ACC112 (cell line): ENCODE measurements at regions not wholly inside any gene's neighbourhood (a gene's known extent, or its start where the extent isn't known, plus 50 kb on each side); places are given as distances from the start of the nearest gene placed in this dataset.

Experiments used
- H2AFZ ChIP-seq: fragments of 200-600 bp; sonication (generic); one replicate; pipeline ENCODE4 v1.6.0; 2017; ENCODE audit warnings: antibody characterized with exemption, low read length; ENCODE audit not compliant: unreplicated experiment
- H3K27ac ChIP-seq: fragments of 200-600 bp; sonication (generic); 2 replicates; pipeline ENCODE4 v1.5.1; 2014; ENCODE audit warnings: low read depth, mild to moderate bottlenecking, antibody characterized with exemption, low read length, moderate library complexity
- H3K27me3 ChIP-seq: fragments of 200-600 bp; sonication (generic); 2 replicates; pipeline ENCODE4 v1.6.1; 2014; ENCODE audit warnings: mild to moderate bottlenecking, antibody characterized with exemption, low read length, moderate library complexity, mixed read lengths; ENCODE audit not compliant: insufficient read depth
- H3K36me3 ChIP-seq: fragments of 200-600 bp; sonication (generic); 2 replicates; pipeline ENCODE4 v1.6.1; 2016; ENCODE audit warnings: mild to moderate bottlenecking, antibody characterized with exemption, low read length, moderate library complexity, mixed read lengths; ENCODE audit not compliant: insufficient read depth
- H3K4me1 ChIP-seq: fragments of 200-600 bp; sonication (generic); one replicate; pipeline ENCODE4 v1.6.1; 2016; ENCODE audit warnings: low read length, mixed read lengths; ENCODE audit not compliant: insufficient read depth, unreplicated experiment, control insufficient read depth
- H3K4me3 ChIP-seq: fragments of 200-600 bp; sonication (generic); 2 replicates; pipeline ENCODE4 v1.5.1; 2014; ENCODE audit warnings: mild to moderate bottlenecking, low read depth, low read length
- H3K79me2 ChIP-seq: fragments of 200-600 bp; sonication (generic); one replicate; pipeline ENCODE4 v1.6.0; 2016; ENCODE audit warnings: low read length; ENCODE audit not compliant: control insufficient read depth, unreplicated experiment, insufficient read depth

DNA sequence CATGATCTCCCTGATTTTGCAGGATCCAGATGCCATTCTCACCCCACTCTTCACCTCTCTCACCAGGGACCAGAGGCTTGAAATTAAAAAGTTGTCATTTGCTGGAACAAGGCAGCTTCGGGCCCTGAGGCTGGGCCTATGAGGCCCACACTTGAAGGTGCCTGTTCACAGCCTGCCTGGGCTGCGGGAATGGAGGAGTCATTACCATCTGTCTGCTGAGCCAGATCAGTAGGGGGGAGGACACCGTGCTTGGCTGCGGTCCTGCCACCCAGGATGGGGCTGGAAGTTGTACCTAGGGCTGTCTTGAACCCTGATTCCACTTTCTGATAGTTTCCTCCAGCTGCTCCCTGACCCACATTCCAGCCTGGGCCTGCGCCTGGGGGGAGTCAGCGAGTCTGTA is 208.3 kb upstream of the N4BP1 start:
- H3K79me2 ChIP-seq = no peaks in the 10 kb centered on the region
- H3K36me3 ChIP-seq = no peaks in the 10 kb centered on the region
- H3K4me3 ChIP-seq = no peak overlapping the region

DNA sequence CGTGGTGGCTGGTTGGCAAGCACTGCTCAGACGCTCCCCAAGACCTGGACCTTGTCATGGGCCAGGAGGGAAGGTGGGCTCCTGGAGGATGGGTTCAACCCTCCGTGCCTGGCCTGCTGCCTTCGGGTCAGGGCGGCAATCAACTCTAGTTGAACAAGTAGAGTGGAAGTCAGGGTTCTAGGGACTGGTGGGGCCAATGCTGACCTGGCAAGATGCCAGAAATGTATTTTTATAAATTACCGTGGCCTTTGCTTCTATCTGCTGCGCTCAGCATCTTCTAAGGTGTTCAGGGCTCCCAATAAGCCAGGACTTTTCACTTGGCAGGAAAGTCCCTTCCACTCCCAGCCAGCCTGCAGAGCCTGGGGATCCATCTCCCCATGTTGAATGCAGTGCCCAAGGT is 207.1 kb upstream of the N4BP1 start:
- no peaks in the 10 kb centered on the region for H3K4me1 ChIP-seq
- H3K36me3 ChIP-seq = no peaks in the 10 kb centered on the region
- no peaks in the 10 kb centered on the region for H3K79me2 ChIP-seq
- H3K4me3 ChIP-seq = no peak overlapping the region
- no peak overlapping the region for H3K27ac ChIP-seq
- peaks cover 12% of the 10 kb centered on the region for H3K27me3 ChIP-seq
- no peak overlapping the region for H2AFZ ChIP-seq

More for the DNA sequence above, 208.3 kb upstream of the N4BP1 start:
- H3K4me1 ChIP-seq = no peaks in the 10 kb centered on the region
- H2AFZ ChIP-seq = no peak overlapping the region
- no peaks in the 10 kb centered on the region for H3K27me3 ChIP-seq
- no peak overlapping the region for H3K27ac ChIP-seq

- H3K27me3 ChIP-seq = peaks cover 18% of the 10 kb centered on the region
- H3K27ac ChIP-seq = no peak overlapping the region
- H2AFZ ChIP-seq = no peak overlapping the region
- H3K36me3 ChIP-seq = no peaks in the 10 kb centered on the region
- H3K4me1 ChIP-seq = no peaks in the 10 kb centered on the region
- no peaks in the 10 kb centered on the region for H3K79me2 ChIP-seq
- no peak overlapping the region for H3K4me3 ChIP-seq
Observed at GRCh38 chr16:48816393-48816792, 206.4 kb upstream of the N4BP1 start.

DNA sequence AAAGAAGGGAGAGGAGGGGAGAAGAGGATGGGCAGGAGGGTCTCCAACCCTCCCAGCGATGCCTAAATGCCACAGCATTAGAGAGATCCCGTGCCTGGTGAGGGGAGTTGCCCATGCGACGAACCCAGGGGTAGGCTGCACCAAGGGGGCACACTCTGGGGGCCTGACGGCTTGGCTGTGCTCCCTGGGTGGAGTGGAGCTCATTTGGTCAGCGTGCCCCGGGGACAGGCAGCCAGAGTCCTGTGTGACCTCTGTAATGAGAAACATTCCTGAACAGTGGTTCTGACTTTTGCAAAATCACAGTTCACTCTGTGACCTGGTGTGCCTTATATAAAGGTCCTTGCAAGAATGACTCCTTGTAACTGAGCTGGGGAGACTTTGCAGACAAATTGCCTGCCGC is 205.0 kb upstream of the N4BP1 start:
- H3K27me3 ChIP-seq = peaks cover 32% of the 10 kb centered on the region
- no peak overlapping the region for H3K4me3 ChIP-seq
- H2AFZ ChIP-seq = no peak overlapping the region
- H3K4me1 ChIP-seq = no peaks in the 10 kb centered on the region
- no peak overlapping the region for H3K27ac ChIP-seq
- H3K36me3 ChIP-seq = no peaks in the 10 kb centered on the region
- no peaks in the 10 kb centered on the region for H3K79me2 ChIP-seq

DNA sequence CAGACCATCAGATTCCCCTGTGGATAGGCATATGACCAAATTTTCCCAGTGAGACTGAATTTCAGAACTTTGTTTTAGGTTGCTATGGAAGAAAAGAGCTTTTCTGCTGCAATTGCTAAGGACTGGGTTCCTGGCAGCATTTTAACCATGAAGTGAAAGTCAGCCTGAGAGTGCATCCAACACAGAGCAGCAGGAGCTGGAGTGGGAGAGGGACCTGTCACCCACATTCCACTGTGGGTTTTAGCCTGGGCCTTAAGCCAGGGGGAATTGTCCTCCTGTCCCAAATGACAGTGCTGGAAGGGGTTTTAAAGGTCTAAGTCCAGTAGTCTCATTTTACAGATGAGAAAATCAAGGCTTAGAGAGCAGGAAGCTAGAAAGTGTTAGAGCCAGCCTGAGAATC is 203.5 kb upstream of the N4BP1 start:
- Histone ChIP-seq H3K27ac (no peak overlapping the region), H3K4me3 (no peak overlapping the region), H3K4me1 (no peaks in the 10 kb centered on the region), H3K79me2 (no peaks in the 10 kb centered on the region), H3K36me3 (no peaks in the 10 kb centered on the region), H2AFZ (no peak overlapping the region), H3K27me3 (peaks cover 46% of the 10 kb centered on the region)

- H3K4me3 ChIP-seq = no peak overlapping the region
- no peak overlapping the region for H3K27ac ChIP-seq
- H2AFZ ChIP-seq = no peak overlapping the region
- H3K36me3 ChIP-seq = no peaks in the 10 kb centered on the region
- no peaks in the 10 kb centered on the region for H3K79me2 ChIP-seq
- no peaks in the 10 kb centered on the region for H3K4me1 ChIP-seq
- H3K27me3 ChIP-seq = peaks cover 47% of the 10 kb centered on the region
Observed at GRCh38 chr16:48812856-48813255, 202.9 kb upstream of the N4BP1 start.

DNA sequence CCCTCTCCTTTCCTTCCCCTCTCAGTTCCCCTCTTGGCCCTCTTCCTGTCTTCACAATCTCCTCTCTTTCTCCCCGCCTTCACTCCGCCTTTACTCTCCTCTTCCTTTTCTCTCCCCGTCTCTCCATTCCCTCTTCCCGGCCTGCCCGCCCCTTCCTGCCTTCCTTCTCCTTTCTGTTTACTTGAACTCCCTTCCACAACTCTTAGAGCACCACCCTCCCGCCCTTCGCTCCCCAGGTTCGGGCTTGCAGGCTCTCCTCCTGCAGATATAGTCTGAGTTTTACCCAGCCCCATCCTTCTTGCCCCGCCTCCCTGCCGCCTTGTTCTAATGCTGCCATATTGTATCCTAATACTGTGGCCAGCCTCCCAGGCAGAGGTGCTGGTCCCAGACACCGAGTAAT is 201.5 kb upstream of the N4BP1 start:
- Histone ChIP-seq H3K27me3 (peaks cover 47% of the 10 kb centered on the region), H3K4me3 (no peak overlapping the region), H3K27ac (no peak overlapping the region), H3K36me3 (no peaks in the 10 kb centered on the region), H3K4me1 (no peaks in the 10 kb centered on the region), H3K79me2 (no peaks in the 10 kb centered on the region), H2AFZ (no peak overlapping the region)

DNA sequence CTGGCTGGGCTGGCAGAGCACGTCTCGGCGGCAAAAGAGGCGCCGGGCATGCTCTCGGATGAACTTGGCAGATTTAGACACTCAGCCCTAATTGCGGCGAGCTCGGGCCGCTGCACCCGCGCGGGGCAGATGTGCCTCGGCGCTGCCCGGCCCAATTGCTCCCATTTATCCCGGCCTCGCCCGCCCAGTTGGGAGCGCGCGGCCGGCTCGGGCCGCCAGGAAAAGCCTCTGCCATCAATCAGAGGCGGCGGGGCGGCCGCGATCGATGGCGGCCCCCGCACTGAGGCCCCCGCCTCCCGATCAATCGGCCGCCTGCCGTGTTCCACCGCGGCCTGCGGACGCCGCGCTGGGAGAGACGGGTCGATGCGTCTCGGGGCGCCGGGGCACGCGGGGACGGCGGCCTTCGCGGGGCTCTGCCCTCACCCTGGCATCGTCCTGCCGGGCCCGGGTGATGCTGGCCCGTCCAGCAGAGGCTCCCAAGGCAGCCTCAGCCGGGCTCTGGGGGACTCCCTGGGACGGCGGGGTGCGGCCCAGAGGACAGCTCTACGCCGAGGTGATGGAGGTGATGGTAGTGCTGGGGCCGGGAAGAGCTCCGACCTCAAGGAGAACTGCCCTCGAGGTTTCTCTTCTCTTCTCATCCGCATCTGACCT is 200.9 kb upstream of the N4BP1 start:
- Histone ChIP-seq H3K27ac (no peak overlapping the region), H3K79me2 (no peaks in the 10 kb centered on the region), H3K27me3 (peaks cover 47% of the 10 kb centered on the region), H3K4me1 (no peaks in the 10 kb centered on the region), H3K4me3 (no peak overlapping the region), H2AFZ (no peak overlapping the region), H3K36me3 (no peaks in the 10 kb centered on the region)

GRCh38 chr16:48810436-48810802 is 200.4 kb upstream of the N4BP1 start:
- H2AFZ ChIP-seq = no peak overlapping the region
- H3K27ac ChIP-seq = no peak overlapping the region
- H3K36me3 ChIP-seq = no peaks in the 10 kb centered on the region
- H3K4me3 ChIP-seq = no peak overlapping the region
- no peaks in the 10 kb centered on the region for H3K79me2 ChIP-seq
- no peaks in the 10 kb centered on the region for H3K4me1 ChIP-seq
- H3K27me3 ChIP-seq = peaks cover 47% of the 10 kb centered on the region

- no peak overlapping the region for H3K4me3 ChIP-seq
- H3K36me3 ChIP-seq = no peaks in the 10 kb centered on the region
- H3K27me3 ChIP-seq = no peaks in the 10 kb centered on the region
- no peak overlapping the region for H3K27ac ChIP-seq
- no peaks in the 10 kb centered on the region for H3K4me1 ChIP-seq
- H3K79me2 ChIP-seq = no peaks in the 10 kb centered on the region
- no peak overlapping the region for H2AFZ ChIP-seq
Observed at GRCh38 chr16:48790151-48790550, 180.2 kb upstream of the N4BP1 start.

GRCh38 chr16:48788475-48788874 is 178.5 kb upstream of the N4BP1 start:
- Histone ChIP-seq H3K4me1 (no peaks in the 10 kb centered on the region), H3K79me2 (no peaks in the 10 kb centered on the region), H3K36me3 (no peaks in the 10 kb centered on the region), H2AFZ (no peak overlapping the region), H3K4me3 (no peak overlapping the region), H3K27me3 (no peaks in the 10 kb centered on the region), H3K27ac (no peak overlapping the region)
